ENCODE measurements at regions not wholly inside any gene's neighbourhood (a gene's known extent, or its start where the extent isn't known, plus 50 kb on each side); places are given as distances from the start of the nearest gene placed in this dataset.

DNA sequence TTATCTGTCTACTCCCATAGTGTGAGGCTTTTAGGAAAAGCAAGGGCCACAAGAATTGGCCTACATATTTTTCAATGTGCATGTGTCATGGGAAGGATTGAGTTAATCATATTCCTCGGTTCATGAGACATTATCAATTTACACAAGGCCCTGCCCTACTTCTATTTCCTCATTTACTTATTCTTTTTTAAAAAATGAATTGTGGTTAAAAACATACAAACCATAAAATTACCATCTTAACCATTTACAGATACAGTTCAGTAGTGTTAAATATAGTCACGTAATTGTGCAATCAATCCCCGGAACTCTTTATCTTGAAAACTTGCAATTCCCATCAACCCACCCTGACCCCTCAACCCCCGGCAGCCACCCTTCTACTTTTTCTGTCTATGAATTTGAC, 284.0 kb upstream of the GADL1 start:
- TF ChIP-seq, protein P1, sequence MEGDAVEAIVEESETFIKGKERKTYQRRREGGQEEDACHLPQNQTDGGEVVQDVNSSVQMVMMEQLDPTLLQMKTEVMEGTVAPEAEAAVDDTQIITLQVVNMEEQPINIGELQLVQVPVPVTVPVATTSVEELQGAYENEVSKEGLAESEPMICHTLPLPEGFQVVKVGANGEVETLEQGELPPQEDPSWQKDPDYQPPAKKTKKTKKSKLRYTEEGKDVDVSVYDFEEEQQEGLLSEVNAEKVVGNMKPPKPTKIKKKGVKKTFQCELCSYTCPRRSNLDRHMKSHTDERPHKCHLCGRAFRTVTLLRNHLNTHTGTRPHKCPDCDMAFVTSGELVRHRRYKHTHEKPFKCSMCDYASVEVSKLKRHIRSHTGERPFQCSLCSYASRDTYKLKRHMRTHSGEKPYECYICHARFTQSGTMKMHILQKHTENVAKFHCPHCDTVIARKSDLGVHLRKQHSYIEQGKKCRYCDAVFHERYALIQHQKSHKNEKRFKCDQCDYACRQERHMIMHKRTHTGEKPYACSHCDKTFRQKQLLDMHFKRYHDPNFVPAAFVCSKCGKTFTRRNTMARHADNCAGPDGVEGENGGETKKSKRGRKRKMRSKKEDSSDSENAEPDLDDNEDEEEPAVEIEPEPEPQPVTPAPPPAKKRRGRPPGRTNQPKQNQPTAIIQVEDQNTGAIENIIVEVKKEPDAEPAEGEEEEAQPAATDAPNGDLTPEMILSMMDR (IDR thresholded peaks at IDR 0.05; ENCODE audit: low read depth, low read length): no peak
- H3K4me3 ChIP-seq (ENCODE audit: low read depth, low read length): no peak overlapping the region

DNA sequence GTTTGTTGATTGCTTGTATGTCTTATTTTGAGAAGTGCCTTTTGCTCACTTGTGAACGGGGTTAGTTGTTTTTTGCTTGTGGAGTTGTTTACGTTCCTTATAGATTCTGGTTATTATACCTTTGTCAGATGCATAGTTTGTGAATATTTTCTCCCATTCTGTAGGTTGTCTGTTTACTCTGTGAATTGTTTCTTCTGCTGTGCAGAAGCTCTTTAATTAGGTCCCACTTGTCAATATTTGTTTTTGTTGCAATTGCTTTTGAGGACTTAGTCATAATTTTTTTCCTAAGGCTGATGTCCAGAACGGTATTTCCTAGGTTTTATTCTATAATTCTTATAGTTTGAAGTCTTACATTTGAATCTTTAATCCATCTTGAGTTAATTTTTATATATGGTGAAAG, 285.3 kb upstream of the GADL1 start:
- H3K4me3 ChIP-seq (ENCODE audit: low read depth, low read length): no peak overlapping the region
- TF ChIP-seq, protein P1 (IDR thresholded peaks at IDR 0.05; ENCODE audit: low read depth, low read length): no peak

DNA sequence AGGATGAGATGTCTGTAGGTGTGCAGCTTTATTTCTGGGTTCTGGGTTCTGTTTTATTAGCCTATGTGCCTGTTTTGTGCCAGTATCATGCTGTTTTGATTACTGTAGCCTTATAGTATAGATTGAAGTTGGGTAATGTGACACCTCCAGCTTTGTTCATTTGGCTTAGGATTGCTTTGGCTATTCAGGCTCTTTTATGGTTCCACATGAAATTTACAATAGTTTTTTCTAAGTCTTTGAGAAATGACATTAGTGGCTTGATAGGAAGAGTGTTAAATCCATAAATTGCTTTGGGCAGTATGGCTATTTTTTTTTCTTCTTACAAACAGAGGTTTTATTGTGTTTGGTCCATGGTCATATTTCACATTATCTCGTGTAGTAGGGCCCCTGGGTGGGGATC, 285.8 kb upstream of the GADL1 start:
- TF ChIP-seq, protein P1 (IDR thresholded peaks at IDR 0.05; ENCODE audit: low read depth, low read length): no peak
- H3K4me3 ChIP-seq (ENCODE audit: low read depth, low read length): no peak overlapping the region

DNA sequence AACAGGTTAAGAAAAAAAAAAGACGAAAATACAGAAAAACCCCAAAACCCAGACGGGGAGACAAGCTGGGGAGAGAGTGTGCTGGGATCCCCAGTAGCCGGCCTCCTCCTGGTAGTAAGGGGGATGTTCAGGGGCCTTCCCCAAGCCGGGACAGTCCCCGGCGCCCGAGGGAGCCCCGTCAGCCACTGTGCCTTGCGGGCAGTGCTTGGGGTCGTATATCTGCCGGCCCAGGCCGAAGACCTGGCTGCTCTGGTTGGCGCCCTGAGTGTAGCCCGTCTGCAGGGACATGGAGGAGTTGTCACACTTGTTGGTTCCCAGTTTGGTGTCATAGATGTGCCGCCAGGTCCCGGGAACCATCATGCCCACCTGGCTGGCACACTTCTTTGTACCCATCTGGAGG, 287.2 kb upstream of the GADL1 start:
- H3K4me3 ChIP-seq (ENCODE audit: low read depth, low read length): no peak overlapping the region
- TF ChIP-seq, protein P1 (IDR thresholded peaks at IDR 0.05; ENCODE audit: low read depth, low read length): no peak

DNA sequence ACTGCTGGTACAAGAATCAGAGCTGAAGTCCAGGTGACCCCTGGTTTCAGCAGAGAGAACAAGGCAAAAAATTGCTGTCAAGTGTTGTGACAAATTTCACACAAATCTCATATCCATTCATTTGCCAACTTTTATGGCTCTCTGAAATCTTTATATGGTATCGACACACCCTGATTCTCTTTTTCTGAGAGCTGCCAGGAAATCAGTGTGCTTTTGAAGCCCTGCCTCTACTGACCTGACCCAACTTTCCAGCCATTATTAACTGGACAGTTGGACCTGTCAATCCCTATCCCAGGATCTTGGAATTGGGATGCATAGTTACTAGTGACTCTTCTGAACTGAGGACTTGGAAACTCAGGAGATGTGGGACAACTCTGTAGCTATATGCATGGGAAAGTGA, 288.2 kb upstream of the GADL1 start:
- no peak overlapping the region for H3K4me3 ChIP-seq (ENCODE audit: low read depth, low read length)
- TF ChIP-seq, protein P1 (IDR thresholded peaks at IDR 0.05; ENCODE audit: low read depth, low read length): no peak

DNA sequence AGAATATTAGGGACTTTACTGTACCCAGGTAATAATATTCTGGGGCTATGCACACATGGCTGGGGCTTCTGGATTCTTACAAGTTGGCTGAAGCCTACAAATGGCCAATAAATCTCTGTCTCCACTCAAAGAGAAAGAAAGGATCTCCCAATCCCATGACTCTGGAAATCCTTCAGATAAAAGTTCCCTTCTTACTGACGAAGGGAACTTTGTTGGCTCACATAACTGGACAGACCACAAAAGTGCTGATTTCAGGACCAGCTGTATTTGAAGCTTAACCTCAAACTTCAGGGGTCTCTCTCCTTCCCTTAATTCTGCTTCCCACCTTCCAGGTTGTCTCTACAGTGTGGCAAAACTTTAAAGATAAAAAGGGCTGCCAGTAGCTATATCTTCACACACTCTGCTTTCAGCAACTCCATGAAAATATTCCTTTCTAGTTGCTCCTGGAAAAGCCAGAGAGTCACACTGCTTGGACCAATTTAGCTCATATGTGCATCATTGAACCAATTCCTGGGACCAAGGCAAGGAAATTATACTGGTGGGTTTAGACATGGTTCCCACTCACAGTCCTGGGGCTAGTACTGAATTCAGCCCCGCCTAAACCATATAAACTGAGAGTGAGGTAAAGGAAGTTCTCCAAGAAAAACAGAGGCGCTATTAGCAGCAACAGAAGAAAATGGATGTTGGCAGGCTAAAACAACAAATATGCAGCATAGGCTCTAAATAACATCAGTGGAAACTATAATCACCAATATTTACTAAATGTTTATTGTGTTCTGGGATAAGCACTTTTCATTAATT, 290.0 kb upstream of the GADL1 start:
- H3K4me3 ChIP-seq (ENCODE audit: low read depth, low read length): no peak overlapping the region
- TF ChIP-seq, protein P1 (IDR thresholded peaks at IDR 0.05; ENCODE audit: low read depth, low read length): no peak

DNA sequence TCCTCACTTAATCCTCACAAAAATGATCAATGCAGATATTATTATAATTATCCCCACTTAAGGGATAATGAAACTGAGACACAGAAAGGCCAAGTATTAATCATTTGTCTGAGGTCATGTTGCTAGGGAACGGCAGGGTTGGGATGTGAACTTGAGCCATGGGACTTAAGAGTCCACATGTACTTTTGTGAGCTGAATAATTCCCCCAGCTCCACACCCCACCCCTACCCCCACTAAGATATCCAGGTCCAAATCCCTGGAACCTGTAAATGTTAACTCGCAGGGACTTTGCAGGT, 290.5 kb upstream of the GADL1 start:
- H3K4me3 ChIP-seq (ENCODE audit: low read depth, low read length): no peak overlapping the region
- TF ChIP-seq, protein P1 (IDR thresholded peaks at IDR 0.05; ENCODE audit: low read depth, low read length): no peak

All from WI38 (cell line).